Mucosa of descending colon (tissue), 3 donors: ENCODE measurements at regions not wholly inside any gene's neighbourhood (a gene's known extent, or its start where the extent isn't known, plus 50 kb on each side); places are given as distances from the start of the nearest gene placed in this dataset.

Source experiments
- ATAC-seq: fragments of 200-7000 bp; cut with Tn5 transposase; one replicate; pipeline ENCODE4 v1.9.1; 2020; ENCODE audit warnings: mild to moderate bottlenecking, moderate library complexity
- DNase-seq, 3 donors: peaks; one replicate each; pipeline ENCODE4 v3.0.0-alpha.2; 2020
- H3K36me3 ChIP-seq: fragments of 200-600 bp; one replicate; pipeline ENCODE4 v1.8.0; 2021; ENCODE audit warnings: low read depth, mild to moderate bottlenecking
- H3K4me1 ChIP-seq: fragments of 200-600 bp; one replicate; pipeline ENCODE4 v1.8.0; 2021; ENCODE audit warnings: low read depth, mild to moderate bottlenecking
- H3K4me3 ChIP-seq: fragments of 200-600 bp; one replicate; pipeline ENCODE4 v1.8.0; 2021; ENCODE audit warnings: mild to moderate bottlenecking
- H3K9me3 ChIP-seq: fragments of 200-600 bp; one replicate; pipeline ENCODE4 v1.8.0; 2021; ENCODE audit warnings: mild to moderate bottlenecking
- CTCF ChIP-seq: fragments of 200-600 bp; IDR thresholded peaks from one replicate; pipeline ENCODE4 v1.8.0; 2022; ENCODE audit warnings: antibody characterized with exemption, mild to moderate bottlenecking
- intact Hi-C, 2 donors: fragments of 100-400 bp; cut with DNase I in 1 of 2; cut with micrococcal nuclease in 1 of 2; formaldehyde crosslinking; loops; one replicate each; pipeline versions ENCODE4 v1.11.0 to v1.11.1; 2022; cut with DNase I, micrococcal nuclease
- donor health status: DM: no; HTN: no; CAD: no; lungs with moderate emphysema.
- donor health status: DM: no; HTN: no; CAD: no.
- donor health status: DM: no; HTN: yes; CAD: no.

- no peak for ATAC-seq
- no peak for TF ChIP-seq CTCF
- no peak for DNase-seq
- intact Hi-C loops, result no loop called here
- Histone ChIP-seq H3K9me3 (no peaks in the 10 kb centered on the region), H3K4me3 (no peak overlapping the region), H3K36me3 (no peaks in the 10 kb centered on the region), H3K4me1 (no peaks in the 10 kb centered on the region)
Observed at GRCh38 chr5:52685971-52686370, 101.7 kb upstream of the ITGA1 start.

GRCh38 chr5:52690236-52690768 is 97.4 kb upstream of the ITGA1 start:
- DNase-seq (no peak), ATAC-seq (no peak)
- intact Hi-C loops, result no loop called here
- no peaks in the 10 kb centered on the region for H3K36me3 ChIP-seq
- no peak overlapping the region for H3K4me3 ChIP-seq
- H3K9me3 ChIP-seq, result no peaks in the 10 kb centered on the region
- TF ChIP-seq CTCF, result no peak
- no peaks in the 10 kb centered on the region for H3K4me1 ChIP-seq

GRCh38 chr5:52692039-52692438 is 95.7 kb upstream of the ITGA1 start:
- no peaks in the 10 kb centered on the region for H3K36me3 ChIP-seq
- no peak for TF ChIP-seq CTCF
- intact Hi-C loops, result no loop called here
- no peak overlapping the region for H3K4me3 ChIP-seq
- no peak for ATAC-seq
- DNase-seq, result no peak
- H3K4me1 ChIP-seq, result no peaks in the 10 kb centered on the region
- H3K9me3 ChIP-seq, result no peaks in the 10 kb centered on the region

GRCh38 chr5:52692606-52693005 is 95.1 kb upstream of the ITGA1 start:
- Histone ChIP-seq H3K9me3 (no peaks in the 10 kb centered on the region), H3K4me1 (no peaks in the 10 kb centered on the region), H3K36me3 (no peaks in the 10 kb centered on the region), H3K4me3 (no peak overlapping the region)
- intact Hi-C loops, result no loop called here
- DNase-seq, result no peak
- TF ChIP-seq CTCF, result no peak
- ATAC-seq, result no peak

- intact Hi-C loops, result no loop called here
- Histone ChIP-seq H3K4me3 (no peak overlapping the region), H3K36me3 (no peaks in the 10 kb centered on the region), H3K9me3 (no peaks in the 10 kb centered on the region), H3K4me1 (no peaks in the 10 kb centered on the region)
- ATAC-seq, result peak; percentile 67
- no peak for TF ChIP-seq CTCF
- peak in 2 of 3 donors; percentile 39 to 65 for DNase-seq
Observed at GRCh38 chr5:52693280-52693679, 94.4 kb upstream of the ITGA1 start.

- ATAC-seq (no peak), DNase-seq (no peak)
- no peak for TF ChIP-seq CTCF
- H3K36me3 ChIP-seq, result no peaks in the 10 kb centered on the region
- H3K4me3 ChIP-seq, result no peak overlapping the region
- no peaks in the 10 kb centered on the region for H3K4me1 ChIP-seq
- intact Hi-C loops, result no loop called here
- H3K9me3 ChIP-seq, result no peaks in the 10 kb centered on the region
Observed at GRCh38 chr5:52693836-52694235, 93.9 kb upstream of the ITGA1 start.
